D721Med (cell line): ENCODE measurements at regions not wholly inside any gene's neighbourhood (a gene's known extent, or its start where the extent isn't known, plus 50 kb on each side); places are given as distances from the start of the nearest gene placed in this dataset.

Source experiments
- DNase-seq: peaks from one replicate; pipeline ENCODE4 v3.0.0; 2011; ENCODE audit warnings: low spot score; ENCODE audit not compliant: insufficient read length
- FAIRE-seq: peaks from 2 replicates; lab custom pipeline; 2011; peaks lifted over from hg19 to GRCh38; lab: Jason Lieb, UNC
- CTCF ChIP-seq: IDR thresholded peaks from 2 replicates; pipeline ENCODE4 v1.5.1; 2012; ENCODE audit warnings: mild to moderate bottlenecking, control low read depth; ENCODE audit not compliant: insufficient read depth; ENCODE audit errors: missing control alignments

GRCh38 chr12:89263900-89264299, 88.4 kb downstream of the DUSP6 start:
- DNase-seq (no peak), FAIRE-seq (no peak)
- TF ChIP-seq CTCF = no peak

GRCh38 chr12:89262855-89263552, 89.3 kb downstream of the DUSP6 start:
- DNase-seq = no peak
- no peak for TF ChIP-seq CTCF
- no peak for FAIRE-seq

GRCh38 chr12:89261982-89262381, 90.3 kb downstream of the DUSP6 start:
- TF ChIP-seq CTCF = no peak
- no peak for DNase-seq
- FAIRE-seq = no peak

GRCh38 chr12:89260841-89261637, 91.3 kb downstream of the DUSP6 start:
- TF ChIP-seq CTCF = no peak
- no peak for FAIRE-seq
- no peak for DNase-seq

- FAIRE-seq (no peak), DNase-seq (no peak)
- no peak for TF ChIP-seq CTCF
Measured at GRCh38 chr12:89259821-89260220, 92.5 kb downstream of the DUSP6 start.

- no peak for DNase-seq
- no peak for TF ChIP-seq CTCF
- FAIRE-seq = no peak
Measured at GRCh38 chr12:89258240-89258969, 93.9 kb downstream of the DUSP6 start.
